Natural killer cell (primary cell): ENCODE measurements at regions not wholly inside any gene's neighbourhood (a gene's known extent, or its start where the extent isn't known, plus 50 kb on each side); places are given as distances from the start of the nearest gene placed in this dataset.

Experiments
- ATAC-seq, 3 donors: fragments of 150-1000 bp in 2 of 3; fragments of 200-7000 bp in 1 of 3; cut with Tn5 transposase; 1 replicate in 1 of 3; 2 replicates in 2 of 3; pipeline ENCODE4 v1.10.0; 2021; ENCODE audit warnings: mild to moderate bottlenecking in 2 of 3, moderate library complexity in 2 of 3
- DNase-seq, 2 donors: peaks; one replicate each; pipeline versions ENCODE4 v3.0.0 to v3.0.0-alpha.2; 2013 to 2021; ENCODE audit warnings: mixed read lengths in 1 of 2
- H3K27ac ChIP-seq: one replicate; pipeline ENCODE4 v1.5.1; 2013; ENCODE audit warnings: mild to moderate bottlenecking, low read length
- H3K27me3 ChIP-seq: one replicate; pipeline ENCODE4 v1.6.1; 2013; ENCODE audit warnings: low read length; ENCODE audit not compliant: control insufficient read depth, insufficient read depth
- H3K36me3 ChIP-seq: one replicate; pipeline ENCODE4 v1.6.1; 2013; ENCODE audit warnings: low read length; ENCODE audit not compliant: control insufficient read depth, insufficient read depth
- H3K4me1 ChIP-seq: one replicate; pipeline ENCODE4 v1.6.1; 2013; ENCODE audit warnings: low read length; ENCODE audit not compliant: control insufficient read depth, insufficient read depth
- H3K4me3 ChIP-seq: one replicate; pipeline ENCODE4 v1.5.1; 2013; ENCODE audit warnings: low read length
- H3K9me3 ChIP-seq: one replicate; pipeline ENCODE4 v1.6.1; 2013; ENCODE audit warnings: low read length; ENCODE audit not compliant: control insufficient read depth, insufficient read depth
- H3K27ac Mint-ChIP-seq, 2 donors: one replicate each; pipeline ENCODE4 v1.8.0; 2022; ENCODE audit warnings: mild to moderate bottlenecking in 2 of 2, mixed read lengths in 2 of 2, moderate library complexity in 1 of 2
- H3K27me3 Mint-ChIP-seq, 2 donors: one replicate each; pipeline ENCODE4 v1.8.0; 2022; ENCODE audit warnings: low read depth in 2 of 2, mixed read lengths in 2 of 2
- H3K36me3 Mint-ChIP-seq: one replicate; pipeline ENCODE4 v1.8.0; 2022; ENCODE audit warnings: mixed read lengths
- H3K4me1 Mint-ChIP-seq, 2 donors: one replicate each; pipeline ENCODE4 v1.8.0; 2022; ENCODE audit warnings: mixed read lengths in 2 of 2
- H3K4me3 Mint-ChIP-seq: one replicate; pipeline ENCODE4 v1.8.0; 2022; ENCODE audit warnings: mild to moderate bottlenecking, moderate library complexity, mixed read lengths
- H3K9me3 Mint-ChIP-seq, 2 donors: one replicate each; pipeline ENCODE4 v1.8.0; 2022; ENCODE audit warnings: mixed read lengths in 2 of 2
- CTCF ChIP-seq: fragments of 200-600 bp; IDR thresholded peaks from one replicate; pipeline ENCODE4 v1.8.0; 2022; ENCODE audit warnings: antibody characterized with exemption
- WGBS: methylation state at CpG from one replicate; pipeline ENCODE4 v1.1.7; 2013; ENCODE audit warnings: missing lambda C conversion rate; ENCODE audit not compliant: insufficient coverage; 5-methylcytosine and 5-hydroxymethylcytosine counted together
- intact Hi-C: fragments of 100-400 bp; cut with micrococcal nuclease; formaldehyde crosslinking; loops from one replicate; pipeline ENCODE4 v1.14.2; 2022

DNA sequence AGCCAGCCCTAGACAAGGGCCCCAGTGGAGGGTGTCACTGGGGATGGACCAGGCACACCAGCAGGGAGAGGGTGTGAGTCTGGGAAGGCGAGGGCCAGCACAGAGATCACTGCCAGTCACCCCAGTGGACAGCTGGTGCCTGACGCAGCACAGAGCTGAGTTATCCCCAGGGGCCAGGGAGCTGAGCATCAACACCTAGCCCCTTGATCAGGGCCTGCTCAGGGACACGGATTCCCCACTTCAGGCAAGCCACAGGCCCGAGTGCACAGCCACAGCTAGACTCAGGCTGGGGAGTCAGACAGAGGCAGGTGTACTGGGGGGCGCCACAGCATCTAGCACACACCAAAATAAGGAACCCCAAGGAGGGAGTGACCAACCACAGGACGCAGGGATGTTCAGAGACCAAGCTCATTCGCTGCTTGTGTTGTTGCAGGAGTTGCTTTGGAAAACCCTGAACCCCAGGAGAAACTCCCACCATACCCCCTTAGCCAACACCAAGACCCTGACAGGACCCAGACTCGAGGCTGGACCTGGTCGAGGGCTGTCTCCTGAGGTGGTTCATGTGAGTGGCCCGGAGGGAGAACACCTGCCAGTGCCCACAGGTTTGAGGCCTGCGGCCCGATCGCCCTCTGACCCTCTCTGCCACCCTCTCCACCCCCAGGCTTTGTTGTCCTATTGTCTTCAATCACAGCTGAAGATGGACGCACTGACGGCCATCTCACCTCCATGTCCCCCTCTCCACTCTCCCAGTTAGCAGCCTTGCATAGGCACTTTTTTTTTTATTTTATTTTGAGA, 146.8 kb downstream of the TPRA1 start:
- DNase-seq: no peak
- Histone ChIP-seq H3K4me1 (no peaks in the 10 kb centered on the region), H3K27me3 (no peaks in the 10 kb centered on the region), H3K9me3 (no peaks in the 10 kb centered on the region), H3K36me3 (no peaks in the 10 kb centered on the region), H3K4me3 (no peak overlapping the region), H3K27ac (no peak overlapping the region)
- no peaks in the 10 kb centered on the region for H3K9me3 Mint-ChIP-seq
- no peak overlapping the region for H3K27ac Mint-ChIP-seq
- H3K4me1 Mint-ChIP-seq: no peaks in the 10 kb centered on the region
- intact Hi-C loops: no loop called here
- no peak for TF ChIP-seq CTCF
- WGBS: 82% methylated on average over 15 of the region's 15 CpGs
- no peak overlapping the region for H3K4me3 Mint-ChIP-seq
- no peaks in the 10 kb centered on the region for H3K36me3 Mint-ChIP-seq
- no peak for ATAC-seq
- H3K27me3 Mint-ChIP-seq: peaks cover 3 to 22% of the 10 kb centered on the region in 2 donors

DNA sequence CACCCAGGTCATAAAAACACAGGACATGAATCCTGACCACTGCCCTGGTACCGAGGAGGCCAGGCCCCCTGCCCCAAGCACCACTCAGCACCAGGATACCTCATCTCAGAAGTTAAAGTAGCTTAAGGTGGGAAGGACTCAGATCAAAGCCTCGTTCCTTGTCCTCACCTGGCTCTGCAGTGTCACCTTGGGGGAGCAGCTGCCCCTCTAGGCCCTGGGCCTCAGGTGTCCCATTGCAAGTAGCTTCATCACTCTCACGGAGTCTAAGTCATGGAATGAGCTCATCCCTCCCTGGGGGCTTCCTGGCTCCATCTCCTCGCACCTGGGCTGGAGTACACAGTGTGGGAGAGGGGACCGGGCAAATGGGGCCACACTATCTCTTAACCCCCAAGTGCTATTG, 148.0 kb downstream of the TPRA1 start:
- ATAC-seq (no peak), DNase-seq (no peak)
- 79% methylated on average over 3 of the region's 5 CpGs for WGBS
- Mint-ChIP-seq H3K27me3 (peaks cover 6 to 19% of the 10 kb centered on the region in 2 donors), H3K36me3 (no peaks in the 10 kb centered on the region), H3K9me3 (no peaks in the 10 kb centered on the region), H3K4me3 (no peak overlapping the region), H3K4me1 (no peaks in the 10 kb centered on the region), H3K27ac (no peak overlapping the region)
- intact Hi-C loops: no loop called here
- Histone ChIP-seq H3K27ac (no peak overlapping the region), H3K9me3 (no peaks in the 10 kb centered on the region), H3K36me3 (no peaks in the 10 kb centered on the region), H3K4me1 (no peaks in the 10 kb centered on the region), H3K27me3 (no peaks in the 10 kb centered on the region), H3K4me3 (no peak overlapping the region)
- no peak for TF ChIP-seq CTCF

- no peak overlapping the region for H3K27ac Mint-ChIP-seq
- DNase-seq: no peak
- Histone ChIP-seq H3K36me3 (no peaks in the 10 kb centered on the region), H3K4me1 (no peaks in the 10 kb centered on the region), H3K4me3 (no peak overlapping the region), H3K9me3 (no peaks in the 10 kb centered on the region), H3K27ac (no peak overlapping the region), H3K27me3 (no peaks in the 10 kb centered on the region)
- WGBS: 90% methylated on average over 8 of the region's 9 CpGs
- intact Hi-C loops: no loop called here
- no peak for ATAC-seq
- no peak overlapping the region for H3K4me3 Mint-ChIP-seq
- H3K27me3 Mint-ChIP-seq: peaks cover 6 to 19% of the 10 kb centered on the region in 2 donors
- no peaks in the 10 kb centered on the region for H3K9me3 Mint-ChIP-seq
- TF ChIP-seq CTCF: no peak
- no peaks in the 10 kb centered on the region for H3K36me3 Mint-ChIP-seq
- H3K4me1 Mint-ChIP-seq: no peaks in the 10 kb centered on the region
These were observed 148.8 kb downstream of the TPRA1 start for GRCh38 chr3:127441764-127442163.

DNA sequence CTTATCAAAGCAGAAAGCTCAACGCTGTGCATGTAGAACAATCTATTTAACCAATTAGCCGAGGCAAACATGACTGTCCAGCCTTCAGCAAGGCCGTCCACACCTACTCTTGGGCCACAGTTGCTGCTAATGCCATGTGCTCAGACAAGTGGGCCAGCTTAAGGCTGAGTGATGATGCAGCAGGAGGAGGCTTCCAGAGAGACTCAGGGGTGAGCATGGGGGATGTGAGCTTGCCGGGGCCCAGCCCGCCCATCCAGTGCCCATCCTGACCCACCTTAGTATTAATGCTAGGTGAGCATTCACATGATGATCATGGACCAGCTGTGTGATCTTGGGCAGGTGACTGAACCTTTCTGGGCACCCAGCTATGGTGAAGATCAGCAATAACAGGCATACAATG, 150.1 kb downstream of the TPRA1 start:
- no peaks in the 10 kb centered on the region for H3K9me3 Mint-ChIP-seq
- Histone ChIP-seq H3K9me3 (no peaks in the 10 kb centered on the region), H3K4me3 (no peak overlapping the region), H3K4me1 (no peaks in the 10 kb centered on the region), H3K27ac (no peak overlapping the region), H3K36me3 (no peaks in the 10 kb centered on the region), H3K27me3 (no peaks in the 10 kb centered on the region)
- no peak for DNase-seq
- intact Hi-C loops: no loop called here
- no peak overlapping the region for H3K27ac Mint-ChIP-seq
- H3K36me3 Mint-ChIP-seq: no peaks in the 10 kb centered on the region
- TF ChIP-seq CTCF: no peak
- 90% methylated on average over 5 of the region's 5 CpGs for WGBS
- no peak for ATAC-seq
- no peaks in the 10 kb centered on the region for H3K4me1 Mint-ChIP-seq
- H3K27me3 Mint-ChIP-seq: peaks cover 10 to 19% of the 10 kb centered on the region in 2 donors
- no peak overlapping the region for H3K4me3 Mint-ChIP-seq
